ENCODE measurements at regions not wholly inside any gene's neighbourhood (a gene's known extent, or its start where the extent isn't known, plus 50 kb on each side); places are given as distances from the start of the nearest gene placed in this dataset.

- no peaks in the 10 kb centered on the region for H3K9me3 ChIP-seq
- 81 to 87% (median 85%) methylated on average over 2 of the region's 2 CpGs for WGBS, 4 donors
- no peaks in the 10 kb centered on the region for H3K36me3 ChIP-seq
- H3K4me3 ChIP-seq, result no peak overlapping the region
- H3K27ac ChIP-seq, result no peak overlapping the region
- intact Hi-C loops (cut with DNase I), result loop anchor here in 5 of 10 donors (5.0 to 10.0 kb wide), 7 partner anchors 128 to 600 kb away; partner anchors contain the start of gene GNGT1 (in 1 of the 5)
- DNase-seq (no peak), ATAC-seq (no peak)
- TF ChIP-seq CTCF (IDR thresholded peaks at IDR 0.05) (no peak), POLR2A (IDR thresholded peaks at IDR 0.05) (no peak)
- H3K4me1 ChIP-seq, result no peaks in the 10 kb centered on the region
- no peaks in the 10 kb centered on the region for H3K27me3 ChIP-seq
Observed at GRCh38 chr7:94222516-94222915, 172.2 kb upstream of the COL1A2 start.

GRCh38 chr7:94223375-94224084 is 171.2 kb upstream of the COL1A2 start:
- Histone ChIP-seq H3K27me3 (no peaks in the 10 kb centered on the region), H3K4me1 (no peaks in the 10 kb centered on the region), H3K9me3 (no peaks in the 10 kb centered on the region), H3K36me3 (no peaks in the 10 kb centered on the region), H3K4me3 (no peak overlapping the region), H3K27ac (no peak overlapping the region)
- peak in 2 of 4 donors; percentile 52 for ATAC-seq
- DNase-seq, result no peak
- TF ChIP-seq CTCF (IDR thresholded peaks at IDR 0.05) (peak in 11 of 12 donors; percentile 30 to 58 (median 48)), POLR2A (IDR thresholded peaks at IDR 0.05) (no peak)
- intact Hi-C loops (cut with DNase I), result loop anchor here in 5 of 10 donors (5.0 to 10.0 kb wide), 7 partner anchors 129 to 601 kb away; partner anchors contain the start of gene GNGT1 (in 1 of the 5)
- whole genome bisulfite sequencing, 4 donors, result 17 to 24% (median 22%) methylated on average over 6 of the region's 6 CpGs

- H3K36me3 ChIP-seq, result no peaks in the 10 kb centered on the region
- H3K9me3 ChIP-seq, result no peaks in the 10 kb centered on the region
- ATAC-seq, result no peak
- no peak for DNase-seq
- H3K4me3 ChIP-seq, result no peak overlapping the region
- intact Hi-C loops (cut with DNase I), result loop anchor here in 3 of 10 donors (10.0 kb wide), 3 partner anchors 133 to 323 kb away; partner anchors contain the start of gene GNGT1 (in 1 of the 3)
- TF ChIP-seq POLR2A (IDR thresholded peaks at IDR 0.05) (no peak), CTCF (IDR thresholded peaks at IDR 0.05) (no peak)
- no peak overlapping the region for H3K27ac ChIP-seq
- H3K27me3 ChIP-seq, result no peaks in the 10 kb centered on the region
- H3K4me1 ChIP-seq, result no peaks in the 10 kb centered on the region
Observed at GRCh38 chr7:94228223-94228622, 166.5 kb upstream of the COL1A2 start.

- intact Hi-C loops (cut with DNase I), result loop anchor here in 3 of 10 donors (10.0 kb wide), 3 partner anchors 134 to 324 kb away; partner anchors contain the start of gene GNGT1 (in 1 of the 3)
- Histone ChIP-seq H3K27ac (no peak overlapping the region), H3K27me3 (no peaks in the 10 kb centered on the region), H3K4me3 (no peak overlapping the region), H3K4me1 (no peaks in the 10 kb centered on the region), H3K36me3 (no peaks in the 10 kb centered on the region), H3K9me3 (no peaks in the 10 kb centered on the region)
- ATAC-seq (no peak), DNase-seq (no peak)
- TF ChIP-seq CTCF (IDR thresholded peaks at IDR 0.05) (no peak), POLR2A (IDR thresholded peaks at IDR 0.05) (no peak)
Observed at GRCh38 chr7:94228678-94229077, 166.0 kb upstream of the COL1A2 start.
